Neural cell (in vitro differentiated cells): ENCODE measurements at regions not wholly inside any gene's neighbourhood (a gene's known extent, or its start where the extent isn't known, plus 50 kb on each side); places are given as distances from the start of the nearest gene placed in this dataset.

Source experiments
- EP300 ChIP-seq: fragments of 450-650 bp; conservative IDR thresholded peaks from 2 replicates; pipeline ENCODE4 v1.6.1; 2014; ENCODE audit warnings: antibody characterized with exemption, mild to moderate bottlenecking, moderate library complexity; ENCODE audit not compliant: poor library complexity, severe bottlenecking
- EZH2 ChIP-seq: fragments of 200-600, 300-800 bp; shearing (Covaris generic), sonication (generic); IDR thresholded peaks from 2 replicates; pipeline ENCODE4 v1.6.1; 2014; ENCODE audit warnings: antibody characterized with exemption, low read length, borderline replicate concordance, mild to moderate bottlenecking; ENCODE audit not compliant: insufficient read depth, poor library complexity, severe bottlenecking
- MXI1 ChIP-seq: fragments of 450-650 bp; conservative IDR thresholded peaks from 2 replicates; pipeline ENCODE4 v1.6.1; 2014; ENCODE audit warnings: antibody characterized with exemption, mild to moderate bottlenecking; ENCODE audit not compliant: poor library complexity, severe bottlenecking
- POLR2AphosphoS5 ChIP-seq: IDR thresholded peaks from 2 replicates; pipeline ENCODE4 v1.6.1; 2012
- RAD21 ChIP-seq: fragments of 450-650 bp; conservative IDR thresholded peaks from 2 replicates; pipeline ENCODE4 v1.6.1; 2014; ENCODE audit warnings: antibody characterized with exemption, mild to moderate bottlenecking, moderate library complexity
- SMC3 ChIP-seq: fragments of 450-650 bp; conservative IDR thresholded peaks from 2 replicates; pipeline ENCODE4 v1.6.1; 2014; ENCODE audit warnings: antibody characterized with exemption, mild to moderate bottlenecking, moderate library complexity; ENCODE audit not compliant: poor library complexity
- TF ChIP-seq, protein P1 (sequence below): fragments of 450-650 bp; IDR thresholded peaks from 2 replicates; pipeline ENCODE4 v1.5.1; 2014; ENCODE audit warnings: antibody characterized with exemption, mild to moderate bottlenecking, moderate library complexity; ENCODE audit not compliant: poor library complexity, severe bottlenecking

DNA sequence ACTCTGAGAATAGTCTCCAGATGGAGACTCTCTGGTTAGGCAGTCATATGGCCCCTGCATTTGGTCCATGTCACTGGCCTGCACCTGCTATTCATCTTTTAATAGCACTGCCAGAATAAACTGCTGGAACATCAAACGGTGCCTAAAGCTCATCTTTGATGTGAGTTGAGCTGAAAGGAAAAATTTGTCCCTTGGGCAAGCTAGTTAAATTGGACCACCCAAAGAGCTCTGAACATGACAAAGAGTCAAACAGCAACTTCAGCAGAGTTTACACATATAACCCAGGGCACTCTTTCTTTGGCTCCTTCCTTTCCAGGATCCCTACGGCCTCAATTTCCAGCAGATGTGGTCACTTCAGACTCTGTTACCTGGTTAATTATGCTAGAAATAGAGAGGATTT, 269.9 kb downstream of the RPL10L start:
- TF ChIP-seq, protein P1, sequence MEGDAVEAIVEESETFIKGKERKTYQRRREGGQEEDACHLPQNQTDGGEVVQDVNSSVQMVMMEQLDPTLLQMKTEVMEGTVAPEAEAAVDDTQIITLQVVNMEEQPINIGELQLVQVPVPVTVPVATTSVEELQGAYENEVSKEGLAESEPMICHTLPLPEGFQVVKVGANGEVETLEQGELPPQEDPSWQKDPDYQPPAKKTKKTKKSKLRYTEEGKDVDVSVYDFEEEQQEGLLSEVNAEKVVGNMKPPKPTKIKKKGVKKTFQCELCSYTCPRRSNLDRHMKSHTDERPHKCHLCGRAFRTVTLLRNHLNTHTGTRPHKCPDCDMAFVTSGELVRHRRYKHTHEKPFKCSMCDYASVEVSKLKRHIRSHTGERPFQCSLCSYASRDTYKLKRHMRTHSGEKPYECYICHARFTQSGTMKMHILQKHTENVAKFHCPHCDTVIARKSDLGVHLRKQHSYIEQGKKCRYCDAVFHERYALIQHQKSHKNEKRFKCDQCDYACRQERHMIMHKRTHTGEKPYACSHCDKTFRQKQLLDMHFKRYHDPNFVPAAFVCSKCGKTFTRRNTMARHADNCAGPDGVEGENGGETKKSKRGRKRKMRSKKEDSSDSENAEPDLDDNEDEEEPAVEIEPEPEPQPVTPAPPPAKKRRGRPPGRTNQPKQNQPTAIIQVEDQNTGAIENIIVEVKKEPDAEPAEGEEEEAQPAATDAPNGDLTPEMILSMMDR: no peak
- TF ChIP-seq EZH2 (no peak), EP300 (no peak), POLR2AphosphoS5 (no peak), SMC3 (no peak), MXI1 (no peak), RAD21 (no peak)
